BLaER1 (cell line): ENCODE measurements at regions not wholly inside any gene's neighbourhood (a gene's known extent, or its start where the extent isn't known, plus 50 kb on each side); places are given as distances from the start of the nearest gene placed in this dataset.

ENCODE experiments used
- H3K27ac ChIP-seq: shearing (Covaris generic); formaldehyde crosslinking; 2 replicates; pipeline ENCODE4 v1.8.1; 2022
- H3K27me3 ChIP-seq: shearing (Covaris generic); formaldehyde crosslinking; 2 replicates; pipeline ENCODE4 v1.8.1; 2022
- H3K36me3 ChIP-seq: shearing (Covaris generic); formaldehyde crosslinking; 2 replicates; pipeline ENCODE4 v1.8.1; 2022
- H3K4me1 ChIP-seq: shearing (Covaris generic); formaldehyde crosslinking; 2 replicates; pipeline ENCODE4 v1.8.1; 2022
- H3K4me2 ChIP-seq: shearing (Covaris generic); formaldehyde crosslinking; 2 replicates; pipeline ENCODE4 v1.8.1; 2022
- H3K4me3 ChIP-seq: shearing (Covaris generic); formaldehyde crosslinking; 2 replicates; pipeline ENCODE4 v1.8.1; 2022
- H3K9ac ChIP-seq: shearing (Covaris generic); formaldehyde crosslinking; 2 replicates; pipeline ENCODE4 v1.8.1; 2022
- H3K9me3 ChIP-seq: shearing (Covaris generic); formaldehyde crosslinking; 2 replicates; pipeline ENCODE4 v1.8.1; 2022
- H4K20me1 ChIP-seq: shearing (Covaris generic); formaldehyde crosslinking; 2 replicates; pipeline ENCODE4 v1.8.1; 2022
- Cebpa-rat ChIP-seq: shearing (Covaris generic); IDR thresholded peaks from 2 replicates; pipeline ENCODE4 v1.8.1; 2022

DNA sequence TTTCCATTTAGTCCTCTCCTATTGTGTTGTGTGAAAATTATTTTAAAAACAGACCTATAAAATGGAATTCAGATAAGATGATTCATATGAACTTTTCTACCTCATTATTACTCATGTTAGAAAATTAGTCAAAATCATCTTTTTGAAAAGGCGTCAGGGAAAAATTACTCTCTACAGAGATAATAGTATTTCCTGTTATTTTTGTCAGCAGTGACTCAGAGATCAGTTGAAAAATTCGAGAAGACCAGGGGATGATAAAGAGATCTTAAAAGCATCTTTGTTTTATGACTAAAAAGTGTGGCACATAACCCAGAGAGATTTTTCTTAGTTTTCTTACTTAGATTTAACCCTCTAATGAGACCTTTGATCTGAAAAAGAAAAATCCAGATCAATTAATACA lies 157.9 kb upstream of the CARD18 start:
- Histone ChIP-seq H3K9me3 (no peaks in the 10 kb centered on the region), H3K4me3 (no peak overlapping the region), H3K4me2 (no peak overlapping the region), H3K4me1 (no peaks in the 10 kb centered on the region), H3K27ac (no peak overlapping the region), H4K20me1 (no peaks in the 10 kb centered on the region), H3K36me3 (no peaks in the 10 kb centered on the region), H3K9ac (no peak overlapping the region), H3K27me3 (no peaks in the 10 kb centered on the region)
- no peak for TF ChIP-seq Cebpa-rat

- no peak overlapping the region for H3K4me2 ChIP-seq
- no peak overlapping the region for H3K9ac ChIP-seq
- H3K36me3 ChIP-seq, result no peaks in the 10 kb centered on the region
- H3K4me1 ChIP-seq, result no peaks in the 10 kb centered on the region
- TF ChIP-seq Cebpa-rat, result no peak
- no peak overlapping the region for H3K4me3 ChIP-seq
- H3K9me3 ChIP-seq, result no peaks in the 10 kb centered on the region
- H4K20me1 ChIP-seq, result no peaks in the 10 kb centered on the region
- no peaks in the 10 kb centered on the region for H3K27me3 ChIP-seq
- no peak overlapping the region for H3K27ac ChIP-seq
These were observed 157.2 kb upstream of the CARD18 start for GRCh38 chr11:105296806-105297205.

DNA sequence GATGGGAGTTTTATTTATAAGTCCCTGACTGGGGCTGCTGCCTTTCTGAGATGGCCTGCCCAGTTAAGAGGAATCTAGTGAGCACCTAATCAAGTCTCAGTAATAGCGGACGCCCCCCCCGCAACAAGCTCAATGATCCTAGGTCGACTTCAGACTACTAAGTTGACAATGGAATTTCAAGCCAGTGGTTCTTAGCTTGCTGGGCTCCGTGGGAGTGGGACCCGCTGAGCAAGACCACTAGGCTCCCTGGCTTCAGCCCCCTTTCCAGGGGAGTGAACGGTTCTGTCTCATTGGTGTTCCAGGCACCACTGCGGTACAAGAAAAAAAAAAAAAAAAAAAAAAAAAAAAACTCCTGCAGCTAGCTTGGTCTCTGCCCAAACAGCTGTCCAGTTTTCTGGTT lies 156.8 kb upstream of the CARD18 start:
- H3K27me3 ChIP-seq, result no peaks in the 10 kb centered on the region
- no peak for TF ChIP-seq Cebpa-rat

DNA sequence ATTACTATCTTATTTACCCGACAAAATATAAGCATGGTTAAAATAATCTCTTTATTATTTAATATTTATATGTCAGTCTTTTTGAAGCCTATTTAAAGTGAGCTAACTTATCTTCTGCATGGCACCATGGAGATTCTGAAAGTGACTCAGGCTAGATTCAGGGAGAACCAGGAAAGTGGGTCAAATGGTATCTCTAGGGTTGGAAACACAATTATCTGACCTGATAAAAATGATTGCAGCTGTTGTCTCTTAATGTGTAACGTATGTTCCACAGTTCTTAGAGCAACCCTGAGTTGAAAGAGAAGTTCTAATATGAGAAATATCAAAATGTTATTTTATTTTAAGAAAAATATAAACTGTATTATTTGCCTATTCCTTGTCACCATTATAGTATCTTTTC lies 143.1 kb upstream of the CARD18 start:
- H3K4me3 ChIP-seq, result no peak overlapping the region
- no peaks in the 10 kb centered on the region for H3K36me3 ChIP-seq
- H3K27ac ChIP-seq, result no peak overlapping the region
- TF ChIP-seq Cebpa-rat, result no peak
- no peaks in the 10 kb centered on the region for H3K27me3 ChIP-seq
- 0 out of 2 replicates have a peak, but pooled peaks cover 5% of the 10 kb centered on the region for H3K4me1 ChIP-seq
- no peaks in the 10 kb centered on the region for H4K20me1 ChIP-seq
- no peak overlapping the region for H3K4me2 ChIP-seq
- H3K9ac ChIP-seq, result no peak overlapping the region
- no peaks in the 10 kb centered on the region for H3K9me3 ChIP-seq

More for the DNA sequence above, 156.8 kb upstream of the CARD18 start:
- Histone ChIP-seq H3K4me3 (no peak overlapping the region), H3K27ac (no peak overlapping the region), H3K9me3 (no peaks in the 10 kb centered on the region), H3K9ac (no peak overlapping the region), H3K36me3 (no peaks in the 10 kb centered on the region), H3K4me1 (no peaks in the 10 kb centered on the region), H4K20me1 (no peaks in the 10 kb centered on the region), H3K4me2 (no peak overlapping the region)

GRCh38 chr11:105274631-105275030 lies 135.1 kb upstream of the CARD18 start:
- Histone ChIP-seq H3K4me3 (no peak overlapping the region), H3K9ac (no peak overlapping the region), H3K27ac (no peak overlapping the region), H3K4me1 (no peaks in the 10 kb centered on the region), H3K27me3 (no peaks in the 10 kb centered on the region), H3K9me3 (no peaks in the 10 kb centered on the region), H3K4me2 (no peak overlapping the region), H4K20me1 (no peaks in the 10 kb centered on the region), H3K36me3 (no peaks in the 10 kb centered on the region)
- TF ChIP-seq Cebpa-rat, result no peak

GRCh38 chr11:105273660-105274280 lies 134.2 kb upstream of the CARD18 start:
- Histone ChIP-seq H3K9ac (no peak overlapping the region), H3K4me3 (no peak overlapping the region), H3K27me3 (no peaks in the 10 kb centered on the region), H3K36me3 (no peaks in the 10 kb centered on the region), H3K4me2 (no peak overlapping the region), H3K9me3 (no peaks in the 10 kb centered on the region), H3K4me1 (no peaks in the 10 kb centered on the region), H3K27ac (no peak overlapping the region), H4K20me1 (no peaks in the 10 kb centered on the region)
- TF ChIP-seq Cebpa-rat, result no peak

DNA sequence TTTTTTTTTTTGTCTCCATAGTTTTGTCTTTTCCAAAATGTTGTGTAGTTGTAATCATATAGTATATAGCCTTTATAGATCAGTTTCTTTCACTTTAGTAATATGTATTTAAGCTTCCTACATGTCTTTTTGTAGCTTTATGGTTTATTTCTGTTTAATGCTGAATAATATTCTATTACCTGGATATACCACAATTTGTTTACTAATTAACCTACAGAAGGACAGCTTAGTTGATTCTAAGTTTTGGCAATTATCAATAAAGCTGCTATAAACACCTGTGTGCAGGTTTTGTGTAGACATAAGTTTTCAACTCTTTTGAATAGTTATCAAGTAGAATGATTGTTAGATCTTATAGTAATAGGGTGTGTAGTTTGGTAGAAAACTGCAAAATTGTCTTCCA lies 130.3 kb upstream of the CARD18 start:
- H3K4me1 ChIP-seq, result no peaks in the 10 kb centered on the region
- H3K27me3 ChIP-seq, result no peaks in the 10 kb centered on the region
- no peaks in the 10 kb centered on the region for H4K20me1 ChIP-seq
- no peak overlapping the region for H3K27ac ChIP-seq
- H3K4me3 ChIP-seq, result no peak overlapping the region
- no peak for TF ChIP-seq Cebpa-rat
- no peaks in the 10 kb centered on the region for H3K36me3 ChIP-seq
- H3K9ac ChIP-seq, result no peak overlapping the region
- H3K9me3 ChIP-seq, result no peaks in the 10 kb centered on the region
- H3K4me2 ChIP-seq, result no peak overlapping the region

DNA sequence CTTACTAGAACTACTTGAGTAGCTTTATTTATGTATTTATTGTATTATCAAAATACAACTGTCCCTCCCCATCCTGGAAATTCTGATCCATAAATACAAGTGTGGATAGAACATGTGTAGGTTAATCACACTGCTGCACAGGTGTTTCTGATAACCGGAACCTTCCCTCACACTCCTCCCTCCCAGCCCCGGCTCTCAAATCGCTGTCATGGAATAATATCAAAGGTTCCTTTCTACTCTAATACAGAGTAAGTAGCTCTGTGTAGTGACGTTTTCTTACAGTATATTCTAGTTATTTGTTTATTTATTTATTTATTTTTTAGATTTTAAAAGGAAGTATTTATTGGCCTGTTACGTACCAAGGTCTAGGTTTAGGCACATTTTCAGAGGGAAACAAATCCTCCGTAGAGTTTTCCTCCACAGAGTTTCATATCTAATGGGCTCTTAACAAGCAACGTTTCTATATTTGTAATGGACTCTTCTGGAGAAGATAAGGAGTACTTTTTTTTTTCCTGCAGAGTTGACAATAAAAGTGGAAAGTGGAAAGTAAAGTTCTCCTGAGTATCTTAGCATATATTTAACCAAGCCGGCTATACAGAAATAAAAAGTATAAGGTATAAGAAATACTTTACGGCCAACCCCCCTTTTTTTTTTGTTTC lies 129.0 kb upstream of the CARD18 start:
- Histone ChIP-seq H3K27me3 (no peaks in the 10 kb centered on the region), H3K4me3 (no peak overlapping the region), H3K27ac (no peak overlapping the region), H3K36me3 (no peaks in the 10 kb centered on the region), H3K9me3 (no peaks in the 10 kb centered on the region), H3K9ac (no peak overlapping the region), H3K4me2 (no peak overlapping the region), H3K4me1 (no peaks in the 10 kb centered on the region), H4K20me1 (no peaks in the 10 kb centered on the region)
- TF ChIP-seq Cebpa-rat, result no peak

DNA sequence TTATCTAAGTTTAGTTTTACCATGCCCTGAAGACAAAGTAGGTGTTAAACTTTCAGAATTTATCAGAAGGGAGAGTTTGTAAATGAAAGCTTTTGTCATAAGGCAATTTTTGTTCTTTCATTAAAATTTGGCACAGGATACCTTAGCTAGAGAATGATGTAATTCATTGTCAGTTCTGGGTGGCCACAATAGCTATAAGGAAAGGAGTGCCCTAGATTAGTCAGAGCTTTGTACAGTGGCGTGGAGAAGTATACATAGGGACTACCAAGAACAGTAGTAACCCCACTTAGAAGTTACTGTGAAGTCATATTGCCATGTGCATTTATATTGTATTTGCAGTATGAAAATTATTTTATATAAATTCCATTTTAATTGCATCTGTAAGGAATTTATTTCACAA lies 126.3 kb upstream of the CARD18 start:
- H3K4me1 ChIP-seq, result no peaks in the 10 kb centered on the region
- no peaks in the 10 kb centered on the region for H3K36me3 ChIP-seq
- no peak overlapping the region for H3K27ac ChIP-seq
- no peaks in the 10 kb centered on the region for H4K20me1 ChIP-seq
- no peak overlapping the region for H3K9ac ChIP-seq
- no peaks in the 10 kb centered on the region for H3K27me3 ChIP-seq
- H3K9me3 ChIP-seq, result no peaks in the 10 kb centered on the region
- H3K4me3 ChIP-seq, result no peak overlapping the region
- TF ChIP-seq Cebpa-rat, result no peak
- no peak overlapping the region for H3K4me2 ChIP-seq

GRCh38 chr11:105260976-105261375 lies 121.4 kb upstream of the CARD18 start:
- Histone ChIP-seq H3K4me1 (no peaks in the 10 kb centered on the region), H3K4me2 (no peak overlapping the region), H3K4me3 (no peak overlapping the region), H3K9ac (no peak overlapping the region), H3K36me3 (no peaks in the 10 kb centered on the region), H4K20me1 (no peaks in the 10 kb centered on the region), H3K9me3 (no peaks in the 10 kb centered on the region), H3K27ac (no peak overlapping the region), H3K27me3 (no peaks in the 10 kb centered on the region)
- no peak for TF ChIP-seq Cebpa-rat
